ENCODE measurements at regions not wholly inside any gene's neighbourhood (a gene's known extent, or its start where the extent isn't known, plus 50 kb on each side); places are given as distances from the start of the nearest gene placed in this dataset.
A peak's percentile ranks its signal among the peaks of the same experiment; 100 is the strongest.

- DNase-seq (ENCODE audit: low read depth) = peak; percentile 95
Observed at GRCh38 chr5:133818031-133818431, 150.4 kb downstream of the C5orf15 start.

GRCh38 chr5:133817456-133817855, 151.0 kb downstream of the C5orf15 start:
- TF ChIP-seq CTCF (IDR thresholded peaks at IDR 0.05; ENCODE audit: insufficient read depth, low read length) = no peak
- no peak for DNase-seq (ENCODE audit: low read depth)

More at GRCh38 chr5:133818031-133818431, 150.4 kb downstream of the C5orf15 start:
- H3K4me3 ChIP-seq (ENCODE audit: low read depth, low read length) = no peak overlapping the region
- TF ChIP-seq CTCF (IDR thresholded peaks at IDR 0.05; ENCODE audit: insufficient read depth, low read length) = no peak

GRCh38 chr5:133816791-133817190, 151.6 kb downstream of the C5orf15 start:
- H3K4me3 ChIP-seq (ENCODE audit: low read depth, low read length) = no peak overlapping the region
- no peak for TF ChIP-seq CTCF (IDR thresholded peaks at IDR 0.05; ENCODE audit: insufficient read depth, low read length)
- no peak for DNase-seq (ENCODE audit: low read depth)

More at GRCh38 chr5:133817456-133817855, 151.0 kb downstream of the C5orf15 start:
- H3K4me3 ChIP-seq (ENCODE audit: low read depth, low read length) = no peak overlapping the region

- peak; percentile 41 for DNase-seq (ENCODE audit: low read depth)
- no peak for TF ChIP-seq CTCF (IDR thresholded peaks at IDR 0.05; ENCODE audit: insufficient read depth, low read length)
- H3K4me3 ChIP-seq (ENCODE audit: low read depth, low read length) = no peak overlapping the region
Observed at GRCh38 chr5:133814152-133814551, 154.3 kb downstream of the C5orf15 start.

- no peak for DNase-seq (ENCODE audit: low read depth)
- no peak for TF ChIP-seq CTCF (IDR thresholded peaks at IDR 0.05; ENCODE audit: insufficient read depth, low read length)
- no peak overlapping the region for H3K4me3 ChIP-seq (ENCODE audit: low read depth, low read length)
Observed at GRCh38 chr5:133811168-133811567, 157.3 kb downstream of the C5orf15 start.

GRCh38 chr5:133809801-133810200, 158.6 kb downstream of the C5orf15 start:
- no peak for TF ChIP-seq CTCF (IDR thresholded peaks at IDR 0.05; ENCODE audit: insufficient read depth, low read length)
- no peak overlapping the region for H3K4me3 ChIP-seq (ENCODE audit: low read depth, low read length)
- no peak for DNase-seq (ENCODE audit: low read depth)

- H3K4me3 ChIP-seq (ENCODE audit: low read depth, low read length) = no peak overlapping the region
- no peak for TF ChIP-seq CTCF (IDR thresholded peaks at IDR 0.05; ENCODE audit: insufficient read depth, low read length)
- DNase-seq (ENCODE audit: low read depth) = no peak
Observed at GRCh38 chr5:133807348-133807747, 161.1 kb downstream of the C5orf15 start.

Measured in fibroblast of the aortic adventitia (primary cell).